ENCODE measurements at regions not wholly inside any gene's neighbourhood (a gene's known extent, or its start where the extent isn't known, plus 50 kb on each side); places are given as distances from the start of the nearest gene placed in this dataset.

DNA sequence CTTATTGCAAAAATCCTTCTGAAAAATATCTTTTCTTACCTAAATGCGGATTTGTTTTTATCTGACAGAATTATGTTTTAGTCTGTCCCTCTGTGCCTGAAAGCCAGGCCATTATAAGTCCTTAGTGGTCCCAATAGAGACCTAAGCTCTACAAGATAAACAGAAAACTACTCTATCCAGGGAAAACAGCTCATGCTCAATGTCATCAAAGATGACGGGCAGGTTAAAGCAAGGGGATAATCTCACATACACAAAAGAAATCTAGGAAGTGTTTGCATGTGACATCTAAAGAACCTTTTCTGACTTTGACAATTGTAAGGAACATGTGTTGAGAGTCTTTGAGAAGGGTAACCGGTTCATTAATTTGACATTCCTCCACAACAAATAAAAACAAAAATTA, 741.1 kb upstream of the ID2 start:
- TF ChIP-seq CTCF (IDR thresholded peaks at IDR 0.05; ENCODE audit: low read depth, low read length, poor library complexity, severe bottlenecking) = no peak
- TF ChIP-seq EZH2phosphoT487 (IDR thresholded peaks at IDR 0.05; ENCODE audit: borderline replicate concordance, low read length) = no peak

All from DOHH2 (cell line).